GM12874 (cell line): ENCODE measurements at regions not wholly inside any gene's neighbourhood (a gene's known extent, or its start where the extent isn't known, plus 50 kb on each side); places are given as distances from the start of the nearest gene placed in this dataset.

Source experiments
- CTCF ChIP-seq: IDR thresholded peaks from 2 replicates; pipeline ENCODE4 v1.5.1; 2011; ENCODE audit warnings: low read depth, mild to moderate bottlenecking, control low read depth, low read length, moderate library complexity; ENCODE audit not compliant: insufficient read depth

GRCh38 chr6:77123527-77123926 is 339.8 kb downstream of the HTR1B start:
- no peak for TF ChIP-seq CTCF

- no peak for TF ChIP-seq CTCF
These were observed 356.3 kb downstream of the HTR1B start for GRCh38 chr6:77106992-77107391.

GRCh38 chr6:77105091-77105490 is 358.2 kb downstream of the HTR1B start:
- no peak for TF ChIP-seq CTCF

GRCh38 chr6:77097940-77098339 is 365.4 kb downstream of the HTR1B start:
- no peak for TF ChIP-seq CTCF

- no peak for TF ChIP-seq CTCF
These were observed 367.2 kb downstream of the HTR1B start for GRCh38 chr6:77095936-77096627.

- TF ChIP-seq CTCF: no peak
These were observed 368.5 kb downstream of the HTR1B start for GRCh38 chr6:77094821-77095220.

GRCh38 chr6:77092971-77093370 is 370.3 kb downstream of the HTR1B start:
- no peak for TF ChIP-seq CTCF
